GM13977 (cell line): ENCODE measurements at regions not wholly inside any gene's neighbourhood (a gene's known extent, or its start where the extent isn't known, plus 50 kb on each side); places are given as distances from the start of the nearest gene placed in this dataset.

Experiments used
- DNase-seq: peaks from one replicate; pipeline ENCODE4 v3.0.0; 2012; ENCODE audit warnings: low spot score
- in situ Hi-C: fragments of 300-500 bp; cut with MboI; formaldehyde crosslinking; loops from one replicate; pipeline ENCODE4 v1.12.0; 2022; ENCODE audit warnings: low sequenced_read_pairs, low pct_unique_long_range_greater_than_20kb, mixed read lengths, inconsistent platforms; ENCODE audit not compliant: unreplicated experiment
- TF ChIP-seq, protein P1 (sequence below): IDR thresholded peaks from 2 replicates; pipeline ENCODE4 v1.5.1; 2012; ENCODE audit warnings: mild to moderate bottlenecking, control low read depth; ENCODE audit not compliant: insufficient read depth; ENCODE audit errors: extremely low read depth, missing control alignments

DNA sequence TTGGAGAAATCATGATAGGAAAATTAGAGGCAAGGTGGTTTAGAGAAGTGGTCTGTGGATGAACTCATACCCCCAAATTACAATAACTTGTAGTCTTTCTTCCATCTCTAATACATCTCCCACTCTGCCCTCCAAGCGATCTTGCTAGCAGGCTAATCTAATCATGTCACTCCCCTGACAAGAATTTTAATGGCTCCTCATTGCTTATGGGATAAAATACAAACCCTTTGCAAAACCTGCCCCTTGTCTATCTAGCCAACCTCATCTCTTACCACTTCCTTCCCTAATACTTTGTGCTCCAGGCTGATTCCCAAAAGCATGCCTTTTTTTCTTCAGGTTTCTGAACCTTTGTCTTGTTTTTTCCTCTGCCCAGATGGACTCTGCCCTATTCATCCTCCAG is 71.3 kb upstream of the LRRN2 start:
- in situ Hi-C loops: no loop called here
- no peak for DNase-seq
- TF ChIP-seq, protein P1, sequence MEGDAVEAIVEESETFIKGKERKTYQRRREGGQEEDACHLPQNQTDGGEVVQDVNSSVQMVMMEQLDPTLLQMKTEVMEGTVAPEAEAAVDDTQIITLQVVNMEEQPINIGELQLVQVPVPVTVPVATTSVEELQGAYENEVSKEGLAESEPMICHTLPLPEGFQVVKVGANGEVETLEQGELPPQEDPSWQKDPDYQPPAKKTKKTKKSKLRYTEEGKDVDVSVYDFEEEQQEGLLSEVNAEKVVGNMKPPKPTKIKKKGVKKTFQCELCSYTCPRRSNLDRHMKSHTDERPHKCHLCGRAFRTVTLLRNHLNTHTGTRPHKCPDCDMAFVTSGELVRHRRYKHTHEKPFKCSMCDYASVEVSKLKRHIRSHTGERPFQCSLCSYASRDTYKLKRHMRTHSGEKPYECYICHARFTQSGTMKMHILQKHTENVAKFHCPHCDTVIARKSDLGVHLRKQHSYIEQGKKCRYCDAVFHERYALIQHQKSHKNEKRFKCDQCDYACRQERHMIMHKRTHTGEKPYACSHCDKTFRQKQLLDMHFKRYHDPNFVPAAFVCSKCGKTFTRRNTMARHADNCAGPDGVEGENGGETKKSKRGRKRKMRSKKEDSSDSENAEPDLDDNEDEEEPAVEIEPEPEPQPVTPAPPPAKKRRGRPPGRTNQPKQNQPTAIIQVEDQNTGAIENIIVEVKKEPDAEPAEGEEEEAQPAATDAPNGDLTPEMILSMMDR: no peak

GRCh38 chr1:204758601-204759000 is 73.1 kb upstream of the LRRN2 start:
- TF ChIP-seq, protein P1: no peak
- DNase-seq: no peak
- in situ Hi-C loops: no loop called here

DNA sequence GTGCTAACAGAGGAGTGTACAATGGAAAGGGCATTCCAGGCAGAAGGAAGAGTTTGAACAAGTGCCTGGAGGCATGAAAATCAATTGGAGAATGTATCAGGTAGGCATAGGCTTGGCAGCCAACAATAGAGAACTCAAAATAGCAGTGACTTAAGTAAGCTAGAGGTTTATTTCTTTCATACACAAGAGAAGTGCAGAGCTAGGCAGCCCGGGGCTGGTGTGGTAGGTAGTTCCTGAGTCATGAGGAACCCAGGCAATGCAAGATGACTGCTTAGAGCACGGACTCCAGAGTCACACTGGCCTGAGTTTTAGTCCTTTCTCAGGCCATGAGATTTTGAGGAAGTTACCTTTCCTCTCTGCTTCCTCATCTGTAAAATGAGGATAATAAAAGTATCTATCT is 74.8 kb upstream of the LRRN2 start:
- TF ChIP-seq, protein P1: no peak
- in situ Hi-C loops: no loop called here
- DNase-seq: no peak

- in situ Hi-C loops: no loop called here
- DNase-seq: no peak
- TF ChIP-seq, protein P1: no peak
Observed at GRCh38 chr1:204760757-204761156, 75.2 kb upstream of the LRRN2 start.

GRCh38 chr1:204763773-204764427 is 78.4 kb upstream of the LRRN2 start:
- in situ Hi-C loops: no loop called here
- TF ChIP-seq, protein P1: peak; percentile 85
- peak; percentile 71 for DNase-seq

DNA sequence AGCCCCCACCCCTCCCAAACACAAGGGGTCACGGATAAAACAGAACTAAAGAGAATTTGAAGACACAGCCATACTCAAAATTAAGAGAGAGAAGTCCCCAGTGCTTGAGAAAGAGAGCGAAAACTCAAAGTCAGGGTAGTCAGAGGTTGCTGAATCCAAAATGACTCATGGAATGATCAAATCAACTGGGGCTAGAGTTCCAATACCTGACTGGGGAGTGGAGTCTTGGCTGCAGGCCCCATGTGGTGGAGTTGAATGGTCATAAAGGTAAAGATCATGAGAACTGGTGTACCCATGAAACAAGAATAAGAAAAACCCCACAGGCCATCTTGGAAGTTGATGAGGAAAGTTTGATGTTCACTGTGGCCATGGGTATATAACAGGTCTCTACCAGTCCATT is 84.5 kb upstream of the LRRN2 start:
- TF ChIP-seq, protein P1: no peak
- DNase-seq: no peak
- in situ Hi-C loops: no loop called here

GRCh38 chr1:204771358-204771757 is 85.8 kb upstream of the LRRN2 start:
- no peak for DNase-seq
- TF ChIP-seq, protein P1: no peak
- in situ Hi-C loops: no loop called here
